PFSK-1 (cell line): ENCODE measurements at regions not wholly inside any gene's neighbourhood (a gene's known extent, or its start where the extent isn't known, plus 50 kb on each side); places are given as distances from the start of the nearest gene placed in this dataset.

Experiments
- TAF1 ChIP-seq: IDR thresholded peaks from 2 replicates; pipeline ENCODE4 v1.6.1; 2012; ENCODE audit warnings: low read length, control low read depth, borderline replicate concordance; ENCODE audit not compliant: insufficient read depth
- TF ChIP-seq, protein P1 (sequence below), 2 experiments: IDR thresholded peaks; 2 replicates each; pipeline versions ENCODE4 v1.6.1 to v1.8.0; 2011 to 2012; ENCODE audit warnings: low read depth in 2 of 2, low read length in 2 of 2, control low read depth in 1 of 2, inconsistent platforms in 1 of 2, mild to moderate bottlenecking in 1 of 2, moderate library complexity in 1 of 2; ENCODE audit not compliant: insufficient read depth in 1 of 2

DNA sequence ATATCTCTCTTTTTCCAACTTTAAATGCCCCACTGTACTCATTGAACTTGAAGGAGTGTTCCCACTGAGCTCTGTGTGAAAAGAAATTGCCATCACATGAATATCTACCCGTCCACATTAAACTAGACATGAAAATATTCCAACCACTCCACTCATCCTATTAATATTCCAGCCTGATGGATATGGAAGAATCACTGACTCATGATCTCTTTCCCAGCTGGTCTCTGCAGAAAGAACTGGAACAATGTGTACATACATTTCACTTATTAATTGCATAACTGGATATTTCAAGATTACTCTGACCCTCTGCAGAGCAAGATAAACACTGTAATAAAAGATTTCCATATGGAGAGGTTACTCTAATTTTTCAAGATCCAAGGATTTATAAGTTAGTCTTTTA lies 711.1 kb upstream of the LRRC4C start:
- TF ChIP-seq, protein P1, sequence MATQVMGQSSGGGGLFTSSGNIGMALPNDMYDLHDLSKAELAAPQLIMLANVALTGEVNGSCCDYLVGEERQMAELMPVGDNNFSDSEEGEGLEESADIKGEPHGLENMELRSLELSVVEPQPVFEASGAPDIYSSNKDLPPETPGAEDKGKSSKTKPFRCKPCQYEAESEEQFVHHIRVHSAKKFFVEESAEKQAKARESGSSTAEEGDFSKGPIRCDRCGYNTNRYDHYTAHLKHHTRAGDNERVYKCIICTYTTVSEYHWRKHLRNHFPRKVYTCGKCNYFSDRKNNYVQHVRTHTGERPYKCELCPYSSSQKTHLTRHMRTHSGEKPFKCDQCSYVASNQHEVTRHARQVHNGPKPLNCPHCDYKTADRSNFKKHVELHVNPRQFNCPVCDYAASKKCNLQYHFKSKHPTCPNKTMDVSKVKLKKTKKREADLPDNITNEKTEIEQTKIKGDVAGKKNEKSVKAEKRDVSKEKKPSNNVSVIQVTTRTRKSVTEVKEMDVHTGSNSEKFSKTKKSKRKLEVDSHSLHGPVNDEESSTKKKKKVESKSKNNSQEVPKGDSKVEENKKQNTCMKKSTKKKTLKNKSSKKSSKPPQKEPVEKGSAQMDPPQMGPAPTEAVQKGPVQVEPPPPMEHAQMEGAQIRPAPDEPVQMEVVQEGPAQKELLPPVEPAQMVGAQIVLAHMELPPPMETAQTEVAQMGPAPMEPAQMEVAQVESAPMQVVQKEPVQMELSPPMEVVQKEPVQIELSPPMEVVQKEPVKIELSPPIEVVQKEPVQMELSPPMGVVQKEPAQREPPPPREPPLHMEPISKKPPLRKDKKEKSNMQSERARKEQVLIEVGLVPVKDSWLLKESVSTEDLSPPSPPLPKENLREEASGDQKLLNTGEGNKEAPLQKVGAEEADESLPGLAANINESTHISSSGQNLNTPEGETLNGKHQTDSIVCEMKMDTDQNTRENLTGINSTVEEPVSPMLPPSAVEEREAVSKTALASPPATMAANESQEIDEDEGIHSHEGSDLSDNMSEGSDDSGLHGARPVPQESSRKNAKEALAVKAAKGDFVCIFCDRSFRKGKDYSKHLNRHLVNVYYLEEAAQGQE (IDR thresholded peaks at IDR 0.05; ENCODE audit: insufficient read depth in 1 of 2, low read depth in 2 of 2, low read length in 2 of 2) = no peak
- TF ChIP-seq TAF1 = no peak
